Bronchial epithelial cell (primary cell): ENCODE measurements at regions not wholly inside any gene's neighbourhood (a gene's known extent, or its start where the extent isn't known, plus 50 kb on each side); places are given as distances from the start of the nearest gene placed in this dataset.

ENCODE experiments used
- DNase-seq: peaks from one replicate; pipeline ENCODE4 v3.0.0-alpha.2; 2010; ENCODE audit warnings: low read depth
- FAIRE-seq: peaks from 2 replicates; lab custom pipeline; 2011; peaks lifted over from hg19 to GRCh38; lab: Jason Lieb, UNC
- H3K27me3 ChIP-seq: 2 replicates; pipeline ENCODE4 v1.5.1; 2011; ENCODE audit warnings: low read length; ENCODE audit not compliant: control insufficient read depth, insufficient read depth
- H3K36me3 ChIP-seq: 2 replicates; pipeline ENCODE4 v1.5.1; 2011; ENCODE audit warnings: low read length; ENCODE audit not compliant: control insufficient read depth, insufficient read depth
- H3K4me3 ChIP-seq: 2 replicates; pipeline ENCODE4 v1.5.1; 2011; ENCODE audit warnings: mild to moderate bottlenecking, low read depth, low read length, control low read depth
- TF ChIP-seq, protein P1 (sequence below): IDR thresholded peaks from 2 replicates; pipeline ENCODE4 v1.5.1; 2011; ENCODE audit warnings: mild to moderate bottlenecking, moderate library complexity, low read length, control low read depth, inconsistent platforms; ENCODE audit not compliant: insufficient read depth, severe bottlenecking

DNA sequence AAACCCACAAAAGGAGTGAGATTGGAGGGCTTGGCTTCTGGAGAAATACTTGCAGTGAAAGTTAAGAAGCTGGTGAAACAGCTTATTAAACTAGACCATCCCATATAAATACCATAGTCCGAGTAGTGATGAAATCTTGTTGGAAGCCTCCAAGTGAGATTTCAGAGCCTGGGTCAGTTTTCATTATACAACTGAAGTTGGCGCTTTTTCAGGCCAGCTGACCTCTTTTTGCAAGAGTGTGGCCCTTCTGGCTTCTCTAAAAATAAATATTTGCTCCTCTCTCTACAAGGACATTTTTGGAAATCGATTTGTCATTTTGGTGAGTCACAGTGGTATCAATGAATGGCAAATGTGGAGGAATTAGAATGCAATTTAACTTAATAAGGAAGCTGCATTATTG, 51.2 kb upstream of the THRB start:
- H3K36me3 ChIP-seq, result no peaks in the 10 kb centered on the region
- H3K4me3 ChIP-seq, result no peak overlapping the region
- FAIRE-seq, result no peak
- TF ChIP-seq, protein P1, sequence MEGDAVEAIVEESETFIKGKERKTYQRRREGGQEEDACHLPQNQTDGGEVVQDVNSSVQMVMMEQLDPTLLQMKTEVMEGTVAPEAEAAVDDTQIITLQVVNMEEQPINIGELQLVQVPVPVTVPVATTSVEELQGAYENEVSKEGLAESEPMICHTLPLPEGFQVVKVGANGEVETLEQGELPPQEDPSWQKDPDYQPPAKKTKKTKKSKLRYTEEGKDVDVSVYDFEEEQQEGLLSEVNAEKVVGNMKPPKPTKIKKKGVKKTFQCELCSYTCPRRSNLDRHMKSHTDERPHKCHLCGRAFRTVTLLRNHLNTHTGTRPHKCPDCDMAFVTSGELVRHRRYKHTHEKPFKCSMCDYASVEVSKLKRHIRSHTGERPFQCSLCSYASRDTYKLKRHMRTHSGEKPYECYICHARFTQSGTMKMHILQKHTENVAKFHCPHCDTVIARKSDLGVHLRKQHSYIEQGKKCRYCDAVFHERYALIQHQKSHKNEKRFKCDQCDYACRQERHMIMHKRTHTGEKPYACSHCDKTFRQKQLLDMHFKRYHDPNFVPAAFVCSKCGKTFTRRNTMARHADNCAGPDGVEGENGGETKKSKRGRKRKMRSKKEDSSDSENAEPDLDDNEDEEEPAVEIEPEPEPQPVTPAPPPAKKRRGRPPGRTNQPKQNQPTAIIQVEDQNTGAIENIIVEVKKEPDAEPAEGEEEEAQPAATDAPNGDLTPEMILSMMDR, result no peak
- no peaks in the 10 kb centered on the region for H3K27me3 ChIP-seq
- DNase-seq, result no peak

DNA sequence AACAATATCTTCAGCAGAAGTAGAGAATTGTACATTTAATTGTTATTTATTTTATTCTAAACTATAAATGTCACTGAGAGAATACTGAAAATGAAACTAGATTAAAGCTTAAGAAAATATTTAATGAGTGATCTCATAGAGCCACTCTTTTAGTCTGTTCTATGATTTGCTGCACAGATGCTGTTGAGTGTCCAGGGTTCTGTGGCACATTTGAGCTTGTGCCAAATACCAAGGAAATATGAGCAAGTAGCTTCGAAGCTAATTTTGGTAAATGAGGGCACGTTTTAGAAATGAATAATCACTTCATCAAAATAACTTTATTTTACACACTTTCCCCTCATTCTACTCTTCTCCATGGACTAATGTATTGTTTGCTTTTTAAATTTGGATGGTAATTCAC, 53.6 kb upstream of the THRB start:
- Histone ChIP-seq H3K27me3 (no peaks in the 10 kb centered on the region), H3K36me3 (no peaks in the 10 kb centered on the region), H3K4me3 (no peak overlapping the region)
- DNase-seq, result peak; percentile 12
- TF ChIP-seq, protein P1, result no peak
- FAIRE-seq, result no peak

DNA sequence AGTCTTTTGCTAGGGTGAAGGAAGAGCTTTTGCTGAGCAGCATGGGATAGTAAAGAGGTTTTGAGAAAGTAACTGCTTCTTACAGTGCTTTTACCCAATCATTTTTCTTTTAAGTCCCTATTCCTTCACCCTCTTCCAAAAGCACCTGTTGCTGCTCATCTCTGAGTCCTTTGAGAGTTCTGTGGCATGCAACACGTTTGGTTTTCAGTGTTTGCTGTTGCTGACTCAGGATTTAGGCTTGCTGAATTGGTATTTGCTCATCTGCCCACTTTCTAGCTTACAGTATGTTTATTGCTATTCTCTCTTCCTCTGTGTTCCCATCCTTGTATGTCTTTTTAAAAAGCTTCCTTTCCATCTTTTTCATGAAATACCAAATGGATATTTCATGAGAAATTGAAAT, 55.9 kb upstream of the THRB start:
- peak; percentile 40 for DNase-seq
- no peak for FAIRE-seq
- no peaks in the 10 kb centered on the region for H3K27me3 ChIP-seq
- H3K4me3 ChIP-seq, result no peak overlapping the region
- H3K36me3 ChIP-seq, result no peaks in the 10 kb centered on the region
- TF ChIP-seq, protein P1, result no peak

DNA sequence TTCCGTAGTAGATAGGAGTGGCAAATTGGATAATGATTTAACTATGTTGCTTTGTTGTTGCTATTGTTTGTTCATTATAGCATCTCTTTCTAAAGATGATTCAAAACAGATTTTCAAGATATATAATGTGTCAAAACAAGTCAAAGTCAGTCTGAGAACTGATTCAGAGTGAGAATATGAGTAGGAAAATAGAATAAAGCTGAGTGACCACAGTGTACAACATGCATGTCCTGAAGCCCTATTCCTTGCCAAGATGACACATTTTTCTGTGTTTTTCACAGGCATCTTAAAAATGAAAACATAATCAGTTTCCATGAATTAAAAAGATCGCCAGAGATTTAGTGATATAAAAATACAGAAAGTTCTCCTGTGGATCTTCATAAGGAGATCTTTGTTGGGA, 57.0 kb upstream of the THRB start:
- FAIRE-seq, result peak; percentile 7
- TF ChIP-seq, protein P1, result no peak

DNA sequence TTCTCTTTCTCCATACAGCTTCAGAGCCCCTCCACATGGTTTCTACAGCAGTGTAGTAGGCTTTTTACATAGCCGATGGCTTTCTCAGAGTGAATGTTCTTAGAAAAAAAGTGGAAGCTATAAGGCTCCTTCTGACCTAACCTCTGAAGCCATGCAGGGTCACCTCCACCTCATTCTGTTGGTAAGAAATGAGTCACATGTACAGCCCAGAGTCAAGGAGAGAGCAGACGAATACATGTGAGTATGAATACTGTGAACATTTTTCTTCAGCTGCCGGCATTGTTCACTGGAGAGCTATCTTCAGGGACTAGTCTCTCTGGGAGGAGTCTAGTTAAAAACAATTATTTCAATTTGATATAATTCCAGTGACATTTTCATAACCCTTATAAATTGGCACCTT, 68.2 kb upstream of the THRB start:
- Histone ChIP-seq H3K27me3 (no peaks in the 10 kb centered on the region), H3K4me3 (no peak overlapping the region), H3K36me3 (no peaks in the 10 kb centered on the region)
- DNase-seq (peak; percentile 49), FAIRE-seq (no peak)
- TF ChIP-seq, protein P1, result no peak

More for the DNA sequence above, 57.0 kb upstream of the THRB start:
- Histone ChIP-seq H3K36me3 (no peaks in the 10 kb centered on the region), H3K27me3 (no peaks in the 10 kb centered on the region), H3K4me3 (no peak overlapping the region)
- no peak for DNase-seq

DNA sequence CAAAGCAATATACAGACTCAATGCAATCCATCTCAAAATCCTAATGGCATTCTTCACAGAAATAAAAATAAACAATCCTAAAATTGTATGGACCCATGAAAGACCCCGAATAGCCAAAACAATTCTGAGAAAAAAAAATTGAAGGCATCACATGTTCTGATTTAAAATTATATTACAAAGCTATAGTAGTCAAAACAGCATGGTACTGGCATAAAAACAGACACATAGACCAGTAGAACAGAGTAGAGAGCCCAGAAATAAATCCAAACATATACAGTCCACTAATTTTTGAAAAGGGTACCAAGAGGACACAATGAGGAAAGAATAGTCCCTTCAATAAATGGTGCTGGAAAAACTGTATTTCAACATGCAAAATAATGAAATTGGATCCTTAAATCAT, 70.4 kb upstream of the THRB start:
- TF ChIP-seq, protein P1, result no peak
- no peak for FAIRE-seq

More for the DNA sequence above, 70.4 kb upstream of the THRB start:
- no peak for DNase-seq
- Histone ChIP-seq H3K4me3 (no peak overlapping the region), H3K36me3 (no peaks in the 10 kb centered on the region), H3K27me3 (no peaks in the 10 kb centered on the region)
